ENCODE measurements at regions not wholly inside any gene's neighbourhood (a gene's known extent, or its start where the extent isn't known, plus 50 kb on each side); places are given as distances from the start of the nearest gene placed in this dataset.

DNA sequence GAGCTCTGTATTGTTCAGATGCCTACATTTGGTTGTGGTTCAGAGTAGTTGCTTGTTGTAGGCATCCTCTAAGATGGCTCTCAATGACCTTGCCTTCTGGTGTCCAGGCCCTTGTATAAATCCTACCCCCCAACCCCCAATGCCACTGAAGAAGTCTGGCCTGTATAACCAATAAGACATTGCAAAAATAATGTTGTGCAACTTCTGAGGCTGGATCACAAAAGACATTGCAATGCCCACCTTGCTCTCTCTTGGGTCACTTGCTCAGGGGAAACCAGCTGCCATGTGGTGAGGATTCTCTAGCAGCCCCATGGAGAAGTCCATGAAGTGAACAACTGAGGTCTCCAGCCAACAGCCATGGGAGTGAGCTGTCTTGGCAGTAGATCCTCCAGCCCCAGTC is 234.0 kb upstream of the TBX3 start:
- TF ChIP-seq CTCF (IDR thresholded peaks at IDR 0.05) (no peak), POLR2A (IDR thresholded peaks at IDR 0.05) (no peak)

Data from lower leg skin (tissue), 3 donors.